ENCODE measurements at regions not wholly inside any gene's neighbourhood (a gene's known extent, or its start where the extent isn't known, plus 50 kb on each side); places are given as distances from the start of the nearest gene placed in this dataset.

DNA sequence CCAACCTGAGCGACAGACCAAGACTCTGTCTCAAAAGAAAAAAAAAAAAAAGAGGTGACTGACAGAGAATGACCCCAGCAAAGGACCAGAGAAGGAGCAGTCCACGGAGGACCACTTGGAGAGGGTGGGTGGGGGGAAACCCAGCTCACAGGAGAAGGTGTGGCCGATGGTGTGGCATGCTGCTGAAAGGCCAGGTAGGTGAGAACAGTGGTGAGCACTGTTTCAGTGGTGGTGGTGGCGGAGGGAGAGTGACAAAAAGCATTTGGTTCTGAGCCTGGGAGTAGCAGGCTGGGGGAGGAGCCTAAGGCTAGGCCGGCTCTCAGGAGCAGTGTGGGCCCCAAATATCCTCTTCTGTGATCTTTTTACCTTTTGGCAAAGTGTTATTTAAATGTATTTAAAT, 63.8 kb downstream of the IRF2BPL start:
- TF ChIP-seq SP1 (IDR thresholded peaks at IDR 0.05; ENCODE audit: low read depth): no peak
- TF ChIP-seq, protein P1, sequence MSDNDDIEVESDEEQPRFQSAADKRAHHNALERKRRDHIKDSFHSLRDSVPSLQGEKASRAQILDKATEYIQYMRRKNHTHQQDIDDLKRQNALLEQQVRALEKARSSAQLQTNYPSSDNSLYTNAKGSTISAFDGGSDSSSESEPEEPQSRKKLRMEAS (IDR thresholded peaks at IDR 0.05): no peak
- TF ChIP-seq POLR2AphosphoS5 (IDR thresholded peaks at IDR 0.05; ENCODE audit: low read depth, low read length): no peak
- TF ChIP-seq CTCF (IDR thresholded peaks at IDR 0.05 in 2 of 3, conservative IDR thresholded peaks at IDR 0.05 in 1 of 3; ENCODE audit: borderline replicate concordance in 1 of 3, insufficient read depth in 1 of 3, low read depth in 2 of 3, low read length in 2 of 3): no peak
- no peak for TF ChIP-seq POLR2A (IDR thresholded peaks at IDR 0.05; ENCODE audit: borderline replicate concordance, extremely low read depth, insufficient read depth, insufficient read length)
- no peak for TF ChIP-seq CEBPB (IDR thresholded peaks at IDR 0.05; ENCODE audit: low read depth)
- TF ChIP-seq EZH2 (IDR thresholded peaks at IDR 0.05): no peak
- TF ChIP-seq SRF (IDR thresholded peaks at IDR 0.05; ENCODE audit: low read depth): no peak
- TF ChIP-seq SIN3A (IDR thresholded peaks at IDR 0.05; ENCODE audit: low read depth): no peak
